DND-41 (cell line): ENCODE measurements at regions not wholly inside any gene's neighbourhood (a gene's known extent, or its start where the extent isn't known, plus 50 kb on each side); places are given as distances from the start of the nearest gene placed in this dataset.

Source experiments
- ATAC-seq: fragments of 200-7000 bp; cut with Tn5 transposase; 3 replicates; pipeline ENCODE4 v1.9.1; 2021; ENCODE audit warnings: low read depth; ENCODE audit not compliant: insufficient read depth
- DNase-seq: peaks from one replicate; pipeline ENCODE4 v3.0.0-alpha.2; 2020
- H2AFZ ChIP-seq: 2 replicates; pipeline ENCODE4 v1.6.0; 2012; ENCODE audit warnings: low read depth, low read length
- H3K27ac ChIP-seq: 2 replicates; pipeline ENCODE4 v1.5.1; 2012; ENCODE audit warnings: low read length, inconsistent platforms
- H3K27me3 ChIP-seq: fragments of 200-600 bp; sonication (generic); 2 replicates; pipeline ENCODE4 v1.6.0; 2012; ENCODE audit warnings: low read length, mild to moderate bottlenecking, inconsistent platforms; ENCODE audit not compliant: insufficient read depth, poor library complexity
- H3K36me3 ChIP-seq: 2 replicates; pipeline ENCODE4 v1.5.1; 2012; ENCODE audit warnings: low read length, inconsistent platforms; ENCODE audit not compliant: insufficient read depth
- H3K4me1 ChIP-seq: 2 replicates; pipeline ENCODE4 v1.5.1; 2012; ENCODE audit warnings: mild to moderate bottlenecking, low read length; ENCODE audit not compliant: insufficient read depth
- H3K4me2 ChIP-seq: 2 replicates; pipeline ENCODE4 v1.6.0; 2012; ENCODE audit warnings: mild to moderate bottlenecking, moderate library complexity, low read length, inconsistent platforms; ENCODE audit not compliant: insufficient read depth
- H3K4me3 ChIP-seq, 2 experiments: fragments of 200-600 bp in 1 of 2; shearing (Covaris generic) in 1 of 2; 2 replicates each; pipeline ENCODE4 v1.5.1; 2012 to 2016; ENCODE audit warnings: inconsistent platforms in 2 of 2, low read length in 2 of 2, mild to moderate bottlenecking in 2 of 2, low read depth in 1 of 2, moderate library complexity in 1 of 2
- H3K79me2 ChIP-seq: 2 replicates; pipeline ENCODE4 v1.6.0; 2012; ENCODE audit warnings: low read length, inconsistent platforms; ENCODE audit not compliant: insufficient read depth
- H3K9ac ChIP-seq: 2 replicates; pipeline ENCODE4 v1.6.0; 2012; ENCODE audit warnings: low read depth, mild to moderate bottlenecking, inconsistent platforms, low read length, moderate library complexity
- H3K9me3 ChIP-seq: 2 replicates; pipeline ENCODE4 v1.5.1; 2012; ENCODE audit warnings: low read length, moderate library complexity, mild to moderate bottlenecking, inconsistent platforms; ENCODE audit not compliant: insufficient read depth, severe bottlenecking
- H4K20me1 ChIP-seq: 2 replicates; pipeline ENCODE4 v1.6.0; 2012; ENCODE audit warnings: low read length; ENCODE audit not compliant: insufficient read depth
- CTCF ChIP-seq: IDR thresholded peaks from 2 replicates; pipeline ENCODE4 v1.5.1; 2012; ENCODE audit warnings: borderline replicate concordance, low read length, moderate library complexity, mild to moderate bottlenecking; ENCODE audit not compliant: poor library complexity, severe bottlenecking; ENCODE audit errors: extremely low read depth
- EZH2 ChIP-seq: IDR thresholded peaks from 3 replicates; pipeline ENCODE4 v1.6.1; 2012; ENCODE audit warnings: borderline replicate concordance, low read depth, mild to moderate bottlenecking, moderate library complexity, low read length, inconsistent platforms; ENCODE audit not compliant: severe bottlenecking

GRCh38 chr10:76666891-76667290 is 970.7 kb downstream of the KCNMA1 start:
- no peak overlapping the region for H3K27ac ChIP-seq
- H3K9me3 ChIP-seq, result no peaks in the 10 kb centered on the region
- ATAC-seq (no peak), DNase-seq (no peak)
- no peaks in the 10 kb centered on the region for H3K36me3 ChIP-seq
- no peak overlapping the region for H2AFZ ChIP-seq
- H4K20me1 ChIP-seq, result no peaks in the 10 kb centered on the region
- no peak overlapping the region for H3K4me3 ChIP-seq
- TF ChIP-seq CTCF (no peak), EZH2 (no peak)
- no peak overlapping the region for H3K4me2 ChIP-seq
- H3K4me1 ChIP-seq, result no peaks in the 10 kb centered on the region
- no peak overlapping the region for H3K9ac ChIP-seq
- no peaks in the 10 kb centered on the region for H3K27me3 ChIP-seq
- H3K79me2 ChIP-seq, result no peaks in the 10 kb centered on the region

- Histone ChIP-seq H3K4me3 (no peak overlapping the region), H3K36me3 (no peaks in the 10 kb centered on the region), H4K20me1 (no peaks in the 10 kb centered on the region), H3K4me2 (no peak overlapping the region), H3K79me2 (no peaks in the 10 kb centered on the region), H2AFZ (no peak overlapping the region), H3K27me3 (no peaks in the 10 kb centered on the region), H3K4me1 (no peaks in the 10 kb centered on the region), H3K27ac (no peak overlapping the region), H3K9ac (no peak overlapping the region), H3K9me3 (no peaks in the 10 kb centered on the region)
- DNase-seq, result no peak
- no peak for ATAC-seq
- TF ChIP-seq EZH2, result no peak
- TF ChIP-seq CTCF, result no peak
Observed at GRCh38 chr10:76665029-76665428, 972.6 kb downstream of the KCNMA1 start.

- H3K4me1 ChIP-seq, result no peaks in the 10 kb centered on the region
- H3K36me3 ChIP-seq, result no peaks in the 10 kb centered on the region
- H3K79me2 ChIP-seq, result no peaks in the 10 kb centered on the region
- H3K9me3 ChIP-seq, result no peaks in the 10 kb centered on the region
- no peak overlapping the region for H3K27ac ChIP-seq
- H3K4me2 ChIP-seq, result no peak overlapping the region
- ATAC-seq, result no peak
- H3K27me3 ChIP-seq, result no peaks in the 10 kb centered on the region
- H3K9ac ChIP-seq, result no peak overlapping the region
- no peak for DNase-seq
- no peak overlapping the region for H3K4me3 ChIP-seq
- no peak overlapping the region for H2AFZ ChIP-seq
- no peaks in the 10 kb centered on the region for H4K20me1 ChIP-seq
- TF ChIP-seq EZH2, result no peak
- no peak for TF ChIP-seq CTCF
Observed at GRCh38 chr10:76657337-76658012, 980.1 kb downstream of the KCNMA1 start.

GRCh38 chr10:76651154-76651553 is 986.5 kb downstream of the KCNMA1 start:
- no peaks in the 10 kb centered on the region for H4K20me1 ChIP-seq
- ATAC-seq (no peak), DNase-seq (no peak)
- H3K79me2 ChIP-seq, result no peaks in the 10 kb centered on the region
- TF ChIP-seq CTCF, result no peak
- TF ChIP-seq EZH2, result no peak
- H3K27me3 ChIP-seq, result no peaks in the 10 kb centered on the region
- no peak overlapping the region for H3K4me2 ChIP-seq
- H3K9ac ChIP-seq, result no peak overlapping the region
- no peak overlapping the region for H3K27ac ChIP-seq
- no peaks in the 10 kb centered on the region for H3K36me3 ChIP-seq
- H2AFZ ChIP-seq, result no peak overlapping the region
- H3K4me3 ChIP-seq, result no peak overlapping the region
- no peaks in the 10 kb centered on the region for H3K9me3 ChIP-seq
- H3K4me1 ChIP-seq, result no peaks in the 10 kb centered on the region
